A673 (cell line): ENCODE measurements at regions not wholly inside any gene's neighbourhood (a gene's known extent, or its start where the extent isn't known, plus 50 kb on each side); places are given as distances from the start of the nearest gene placed in this dataset.

Experiments used
- EZH2 ChIP-seq: fragments of 200-600 bp; sonication (generic); IDR thresholded peaks from 2 replicates; pipeline ENCODE4 v1.6.1; 2017; ENCODE audit warnings: borderline replicate concordance, low read depth, mild to moderate bottlenecking, mixed read lengths, antibody characterized with exemption, low read length; ENCODE audit not compliant: poor library complexity, severe bottlenecking
- TF ChIP-seq, protein P1 (sequence below): fragments of 300-800, 200-600 bp; sonication (generic); conservative IDR thresholded peaks from 2 replicates; pipeline ENCODE4 v1.5.1; 2017; ENCODE audit warnings: low read depth, mild to moderate bottlenecking, antibody characterized with exemption, low read length, moderate library complexity, mixed read lengths

DNA sequence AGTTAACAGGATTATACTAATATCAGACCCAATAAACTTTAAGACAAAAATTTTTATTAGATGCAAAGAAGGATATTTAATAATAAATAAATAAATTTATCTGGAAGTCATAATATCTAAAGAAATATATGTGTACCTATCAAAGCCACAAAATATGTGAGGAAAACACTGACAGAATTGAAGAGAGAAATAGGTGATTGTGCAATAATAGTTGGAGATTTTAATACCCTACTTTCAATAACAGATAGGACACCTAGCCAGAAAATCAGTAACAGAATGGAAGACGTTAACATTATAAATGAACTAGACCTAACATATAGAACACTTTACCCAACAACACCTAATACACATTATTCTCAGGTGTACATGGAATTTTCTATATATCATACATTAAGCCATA is 541.4 kb upstream of the SMC2 start:
- TF ChIP-seq, protein P1, sequence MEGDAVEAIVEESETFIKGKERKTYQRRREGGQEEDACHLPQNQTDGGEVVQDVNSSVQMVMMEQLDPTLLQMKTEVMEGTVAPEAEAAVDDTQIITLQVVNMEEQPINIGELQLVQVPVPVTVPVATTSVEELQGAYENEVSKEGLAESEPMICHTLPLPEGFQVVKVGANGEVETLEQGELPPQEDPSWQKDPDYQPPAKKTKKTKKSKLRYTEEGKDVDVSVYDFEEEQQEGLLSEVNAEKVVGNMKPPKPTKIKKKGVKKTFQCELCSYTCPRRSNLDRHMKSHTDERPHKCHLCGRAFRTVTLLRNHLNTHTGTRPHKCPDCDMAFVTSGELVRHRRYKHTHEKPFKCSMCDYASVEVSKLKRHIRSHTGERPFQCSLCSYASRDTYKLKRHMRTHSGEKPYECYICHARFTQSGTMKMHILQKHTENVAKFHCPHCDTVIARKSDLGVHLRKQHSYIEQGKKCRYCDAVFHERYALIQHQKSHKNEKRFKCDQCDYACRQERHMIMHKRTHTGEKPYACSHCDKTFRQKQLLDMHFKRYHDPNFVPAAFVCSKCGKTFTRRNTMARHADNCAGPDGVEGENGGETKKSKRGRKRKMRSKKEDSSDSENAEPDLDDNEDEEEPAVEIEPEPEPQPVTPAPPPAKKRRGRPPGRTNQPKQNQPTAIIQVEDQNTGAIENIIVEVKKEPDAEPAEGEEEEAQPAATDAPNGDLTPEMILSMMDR: no peak
- TF ChIP-seq EZH2: no peak
